Gastroesophageal sphincter (tissue), 3 donors: ENCODE measurements at regions not wholly inside any gene's neighbourhood (a gene's known extent, or its start where the extent isn't known, plus 50 kb on each side); places are given as distances from the start of the nearest gene placed in this dataset.

Experiments
- POLR2A ChIP-seq, 2 donors: fragments of 450-650 bp; IDR thresholded peaks; one replicate each; pipeline ENCODE4 v1.6.1; 2017; ENCODE audit warnings: antibody characterized with exemption in 2 of 2, mild to moderate bottlenecking in 2 of 2, moderate library complexity in 1 of 2
- POLR2AphosphoS5 ChIP-seq: sonication (generic); formaldehyde crosslinking; IDR thresholded peaks from one replicate; pipeline ENCODE4 v1.6.1; 2017; ENCODE audit warnings: antibody characterized with exemption
- TF ChIP-seq, protein P1 (sequence below), 4 experiments: fragments of 200-600 bp in 2 of 4; fragments of 450-650 bp in 2 of 4; sonication (generic) in 1 of 4; IDR thresholded peaks; one replicate each; pipeline ENCODE4 v1.5.1; 2017 to 2019; ENCODE audit warnings: antibody characterized with exemption in 4 of 4, mild to moderate bottlenecking in 2 of 4, moderate library complexity in 2 of 4

DNA sequence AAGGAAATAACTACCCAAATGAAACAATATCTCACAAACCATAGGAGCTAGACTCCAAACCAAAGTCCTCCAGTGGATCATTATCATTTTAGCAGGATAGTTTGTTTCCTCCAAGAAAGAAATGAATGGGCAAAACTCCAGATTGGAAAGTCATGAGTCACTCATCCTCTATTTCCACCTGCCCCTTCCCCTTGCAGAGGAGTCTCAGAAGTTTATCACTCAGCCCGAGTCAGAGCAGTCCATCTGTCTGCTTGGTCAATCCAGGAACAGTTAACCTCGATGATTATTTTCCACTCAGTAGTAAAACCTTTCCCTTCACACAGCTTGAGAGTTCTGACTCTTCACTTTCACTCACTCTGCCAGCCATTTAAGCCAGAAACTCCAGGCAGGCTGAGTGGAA is 462.2 kb downstream of the BCL11A start:
- TF ChIP-seq, protein P1, sequence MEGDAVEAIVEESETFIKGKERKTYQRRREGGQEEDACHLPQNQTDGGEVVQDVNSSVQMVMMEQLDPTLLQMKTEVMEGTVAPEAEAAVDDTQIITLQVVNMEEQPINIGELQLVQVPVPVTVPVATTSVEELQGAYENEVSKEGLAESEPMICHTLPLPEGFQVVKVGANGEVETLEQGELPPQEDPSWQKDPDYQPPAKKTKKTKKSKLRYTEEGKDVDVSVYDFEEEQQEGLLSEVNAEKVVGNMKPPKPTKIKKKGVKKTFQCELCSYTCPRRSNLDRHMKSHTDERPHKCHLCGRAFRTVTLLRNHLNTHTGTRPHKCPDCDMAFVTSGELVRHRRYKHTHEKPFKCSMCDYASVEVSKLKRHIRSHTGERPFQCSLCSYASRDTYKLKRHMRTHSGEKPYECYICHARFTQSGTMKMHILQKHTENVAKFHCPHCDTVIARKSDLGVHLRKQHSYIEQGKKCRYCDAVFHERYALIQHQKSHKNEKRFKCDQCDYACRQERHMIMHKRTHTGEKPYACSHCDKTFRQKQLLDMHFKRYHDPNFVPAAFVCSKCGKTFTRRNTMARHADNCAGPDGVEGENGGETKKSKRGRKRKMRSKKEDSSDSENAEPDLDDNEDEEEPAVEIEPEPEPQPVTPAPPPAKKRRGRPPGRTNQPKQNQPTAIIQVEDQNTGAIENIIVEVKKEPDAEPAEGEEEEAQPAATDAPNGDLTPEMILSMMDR (IDR thresholded peaks at IDR 0.05), result no peak
- no peak for TF ChIP-seq POLR2AphosphoS5
- TF ChIP-seq POLR2A (IDR thresholded peaks at IDR 0.05), result no peak
